ENCODE measurements at regions not wholly inside any gene's neighbourhood (a gene's known extent, or its start where the extent isn't known, plus 50 kb on each side); places are given as distances from the start of the nearest gene placed in this dataset.

DNA sequence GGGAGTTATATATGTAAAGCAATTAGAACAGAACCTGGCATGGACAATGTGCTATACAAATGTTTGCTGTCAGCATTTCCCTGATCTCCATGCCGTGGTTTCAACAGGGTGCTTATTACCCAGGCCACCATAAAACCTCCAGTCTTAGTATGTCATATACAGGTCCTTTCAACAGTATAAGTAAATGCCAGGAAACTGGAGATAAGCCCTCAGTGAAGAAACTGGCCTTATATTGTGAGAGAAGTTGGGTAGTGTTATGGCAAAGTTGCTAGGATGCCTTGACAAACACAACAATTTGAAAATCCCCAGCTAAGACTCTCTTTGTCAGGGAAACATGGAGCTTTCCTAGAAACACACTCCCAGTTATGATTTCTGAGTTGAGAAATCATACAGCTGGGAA is 850.2 kb upstream of the ADAMTS5 start:
- Histone ChIP-seq H3K9ac (no peak overlapping the region), H3K79me2 (ENCODE audit: low read depth) (no peaks in the 10 kb centered on the region), H3F3A (ENCODE audit: low read depth) (no peaks in the 10 kb centered on the region), H3K27me3 (no peaks in the 10 kb centered on the region), H3K4me2 (no peak overlapping the region), H2AFZ (replicated peaks) (no peak overlapping the region), H3K4me1 (no peaks in the 10 kb centered on the region), H3K9me3 (ENCODE audit: low read depth) (no peaks in the 10 kb centered on the region), H4K20me1 (ENCODE audit: low read depth) (no peaks in the 10 kb centered on the region), H3K36me3 (no peaks in the 10 kb centered on the region), H3K27ac (no peak overlapping the region), H3K4me3 (no peak overlapping the region)
- Mint-ChIP-seq H3K27me3 (ENCODE audit: insufficient read depth, low read depth) (no peaks in the 10 kb centered on the region), H3K4me1 (no peaks in the 10 kb centered on the region), H3K36me3 (no peaks in the 10 kb centered on the region), H3K27ac (no peak overlapping the region), H3K9me3 (no peaks in the 10 kb centered on the region), H3K4me3 (no peak overlapping the region)
- DNase-seq (ENCODE audit: low spot score): no peak
- no peak for TF ChIP-seq EZH2phosphoT487 (IDR thresholded peaks at IDR 0.05)
- TF ChIP-seq, protein P1, sequence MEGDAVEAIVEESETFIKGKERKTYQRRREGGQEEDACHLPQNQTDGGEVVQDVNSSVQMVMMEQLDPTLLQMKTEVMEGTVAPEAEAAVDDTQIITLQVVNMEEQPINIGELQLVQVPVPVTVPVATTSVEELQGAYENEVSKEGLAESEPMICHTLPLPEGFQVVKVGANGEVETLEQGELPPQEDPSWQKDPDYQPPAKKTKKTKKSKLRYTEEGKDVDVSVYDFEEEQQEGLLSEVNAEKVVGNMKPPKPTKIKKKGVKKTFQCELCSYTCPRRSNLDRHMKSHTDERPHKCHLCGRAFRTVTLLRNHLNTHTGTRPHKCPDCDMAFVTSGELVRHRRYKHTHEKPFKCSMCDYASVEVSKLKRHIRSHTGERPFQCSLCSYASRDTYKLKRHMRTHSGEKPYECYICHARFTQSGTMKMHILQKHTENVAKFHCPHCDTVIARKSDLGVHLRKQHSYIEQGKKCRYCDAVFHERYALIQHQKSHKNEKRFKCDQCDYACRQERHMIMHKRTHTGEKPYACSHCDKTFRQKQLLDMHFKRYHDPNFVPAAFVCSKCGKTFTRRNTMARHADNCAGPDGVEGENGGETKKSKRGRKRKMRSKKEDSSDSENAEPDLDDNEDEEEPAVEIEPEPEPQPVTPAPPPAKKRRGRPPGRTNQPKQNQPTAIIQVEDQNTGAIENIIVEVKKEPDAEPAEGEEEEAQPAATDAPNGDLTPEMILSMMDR (IDR thresholded peaks at IDR 0.05): no peak
- TF ChIP-seq EZH2 (IDR thresholded peaks at IDR 0.05): no peak

- no peak overlapping the region for H3K4me3 ChIP-seq
- no peak overlapping the region for H3K4me3 Mint-ChIP-seq
- no peaks in the 10 kb centered on the region for H3K27me3 Mint-ChIP-seq (ENCODE audit: insufficient read depth, low read depth)
- no peak overlapping the region for H3K4me2 ChIP-seq
- no peaks in the 10 kb centered on the region for H3K36me3 ChIP-seq
- H3K9me3 Mint-ChIP-seq: no peaks in the 10 kb centered on the region
- no peaks in the 10 kb centered on the region for H3K4me1 ChIP-seq
- H4K20me1 ChIP-seq (ENCODE audit: low read depth): no peaks in the 10 kb centered on the region
- no peak overlapping the region for H3K9ac ChIP-seq
- no peak overlapping the region for H3K27ac Mint-ChIP-seq
- no peaks in the 10 kb centered on the region for H3K36me3 Mint-ChIP-seq
- H3K9me3 ChIP-seq (ENCODE audit: low read depth): no peaks in the 10 kb centered on the region
- TF ChIP-seq EZH2 (IDR thresholded peaks at IDR 0.05): no peak
- TF ChIP-seq EZH2phosphoT487 (IDR thresholded peaks at IDR 0.05): no peak
- TF ChIP-seq, protein P1 (IDR thresholded peaks at IDR 0.05): no peak
- no peaks in the 10 kb centered on the region for H3K4me1 Mint-ChIP-seq
- no peaks in the 10 kb centered on the region for H3K79me2 ChIP-seq (ENCODE audit: low read depth)
- DNase-seq (ENCODE audit: low spot score): no peak
- no peak overlapping the region for H3K27ac ChIP-seq
- no peak overlapping the region for H2AFZ ChIP-seq (replicated peaks)
- H3F3A ChIP-seq (ENCODE audit: low read depth): no peaks in the 10 kb centered on the region
- H3K27me3 ChIP-seq: no peaks in the 10 kb centered on the region
Observed at GRCh38 chr21:27816301-27816700, 849.4 kb upstream of the ADAMTS5 start.

DNA sequence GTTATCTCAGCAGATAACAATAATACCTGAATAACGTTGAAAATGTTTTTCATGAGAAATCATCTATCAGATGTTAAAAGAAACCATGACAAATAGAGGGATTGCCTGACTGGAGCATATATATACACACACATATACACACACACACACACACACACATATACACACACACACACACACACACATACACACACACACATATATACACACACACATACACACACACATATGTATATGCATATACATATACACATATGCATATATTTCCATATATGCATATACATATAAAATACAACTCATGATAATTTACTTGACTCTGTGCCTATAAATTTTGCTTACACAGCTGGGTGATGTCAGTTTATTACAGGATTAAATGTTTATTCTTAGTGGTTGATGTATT is 847.3 kb upstream of the ADAMTS5 start:
- no peak for DNase-seq (ENCODE audit: low spot score)
- no peaks in the 10 kb centered on the region for H3K36me3 ChIP-seq
- no peaks in the 10 kb centered on the region for H4K20me1 ChIP-seq (ENCODE audit: low read depth)
- Mint-ChIP-seq H3K9me3 (no peaks in the 10 kb centered on the region), H3K27me3 (ENCODE audit: insufficient read depth, low read depth) (no peaks in the 10 kb centered on the region), H3K4me3 (no peak overlapping the region), H3K27ac (no peak overlapping the region), H3K4me1 (no peaks in the 10 kb centered on the region), H3K36me3 (no peaks in the 10 kb centered on the region)
- TF ChIP-seq, protein P1 (IDR thresholded peaks at IDR 0.05): no peak
- TF ChIP-seq EZH2phosphoT487 (IDR thresholded peaks at IDR 0.05) (no peak), EZH2 (IDR thresholded peaks at IDR 0.05) (no peak)
- no peak overlapping the region for H3K9ac ChIP-seq
- H2AFZ ChIP-seq (replicated peaks): no peak overlapping the region
- no peaks in the 10 kb centered on the region for H3K27me3 ChIP-seq
- no peaks in the 10 kb centered on the region for H3F3A ChIP-seq (ENCODE audit: low read depth)
- no peak overlapping the region for H3K4me3 ChIP-seq
- H3K4me2 ChIP-seq: no peak overlapping the region
- no peaks in the 10 kb centered on the region for H3K4me1 ChIP-seq
- no peak overlapping the region for H3K27ac ChIP-seq
- no peaks in the 10 kb centered on the region for H3K79me2 ChIP-seq (ENCODE audit: low read depth)
- H3K9me3 ChIP-seq (ENCODE audit: low read depth): no peaks in the 10 kb centered on the region

DNA sequence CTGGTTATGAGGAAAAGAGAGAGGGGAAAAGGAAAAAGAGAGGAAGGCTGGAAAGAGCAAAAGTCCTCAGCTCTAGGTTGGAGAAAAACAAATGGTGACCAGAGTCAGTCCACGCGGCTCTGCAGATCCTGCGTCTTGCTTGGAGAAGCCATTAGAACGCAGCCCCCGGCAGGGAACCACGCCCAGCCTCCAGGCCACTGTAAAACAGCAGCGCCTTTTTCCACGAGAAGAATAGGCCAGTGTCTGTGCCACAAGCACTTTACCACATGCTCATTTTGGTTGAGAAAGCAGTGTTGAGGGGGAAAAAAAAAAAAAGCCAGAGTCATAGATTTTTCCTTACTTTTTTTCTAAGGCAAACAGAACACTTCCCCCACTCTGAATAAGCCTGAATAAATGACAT is 846.9 kb upstream of the ADAMTS5 start:
- DNase-seq (ENCODE audit: low spot score): peak; percentile 2
- TF ChIP-seq EZH2phosphoT487 (IDR thresholded peaks at IDR 0.05): no peak
- TF ChIP-seq, protein P1 (IDR thresholded peaks at IDR 0.05): no peak
- TF ChIP-seq EZH2 (IDR thresholded peaks at IDR 0.05): no peak
- H3K36me3 ChIP-seq: no peaks in the 10 kb centered on the region
- no peak overlapping the region for H3K27ac ChIP-seq
- H3K4me1 ChIP-seq: no peaks in the 10 kb centered on the region
- no peaks in the 10 kb centered on the region for H3K36me3 Mint-ChIP-seq
- no peaks in the 10 kb centered on the region for H3K27me3 ChIP-seq
- no peaks in the 10 kb centered on the region for H3K9me3 ChIP-seq (ENCODE audit: low read depth)
- H3K4me3 Mint-ChIP-seq: no peak overlapping the region
- no peak overlapping the region for H3K9ac ChIP-seq
- H2AFZ ChIP-seq (replicated peaks): peak overlapping the region; percentile 27
- H3K79me2 ChIP-seq (ENCODE audit: low read depth): no peaks in the 10 kb centered on the region
- no peaks in the 10 kb centered on the region for H3K9me3 Mint-ChIP-seq
- H3K4me3 ChIP-seq: no peak overlapping the region
- no peak overlapping the region for H3K4me2 ChIP-seq
- no peaks in the 10 kb centered on the region for H3K27me3 Mint-ChIP-seq (ENCODE audit: insufficient read depth, low read depth)
- H4K20me1 ChIP-seq (ENCODE audit: low read depth): no peaks in the 10 kb centered on the region
- H3F3A ChIP-seq (ENCODE audit: low read depth): no peaks in the 10 kb centered on the region
- H3K27ac Mint-ChIP-seq: no peak overlapping the region
- no peaks in the 10 kb centered on the region for H3K4me1 Mint-ChIP-seq
